ENCODE measurements at regions not wholly inside any gene's neighbourhood (a gene's known extent, or its start where the extent isn't known, plus 50 kb on each side); places are given as distances from the start of the nearest gene placed in this dataset.

DNA sequence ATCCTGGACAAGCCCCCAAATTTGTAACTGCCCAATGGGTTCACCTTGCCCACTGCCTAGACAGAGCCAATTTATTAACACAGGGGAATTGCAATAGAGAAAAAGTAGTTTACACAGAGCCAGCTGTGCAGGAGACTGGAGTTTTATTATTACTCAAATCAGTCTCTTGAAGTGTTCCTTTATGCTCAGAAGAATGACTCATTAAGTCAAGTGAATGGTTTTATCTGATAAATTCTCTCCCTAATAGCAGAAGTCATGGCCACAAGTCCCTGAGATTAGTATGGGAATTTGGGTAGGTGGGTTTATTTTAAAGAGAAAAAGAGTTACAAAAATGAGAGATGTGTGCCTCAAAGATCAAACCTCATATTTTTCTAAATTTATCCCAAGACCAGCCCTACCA lies 122.8 kb upstream of the NUDT4 start:
- DNase-seq: no peak

DNA sequence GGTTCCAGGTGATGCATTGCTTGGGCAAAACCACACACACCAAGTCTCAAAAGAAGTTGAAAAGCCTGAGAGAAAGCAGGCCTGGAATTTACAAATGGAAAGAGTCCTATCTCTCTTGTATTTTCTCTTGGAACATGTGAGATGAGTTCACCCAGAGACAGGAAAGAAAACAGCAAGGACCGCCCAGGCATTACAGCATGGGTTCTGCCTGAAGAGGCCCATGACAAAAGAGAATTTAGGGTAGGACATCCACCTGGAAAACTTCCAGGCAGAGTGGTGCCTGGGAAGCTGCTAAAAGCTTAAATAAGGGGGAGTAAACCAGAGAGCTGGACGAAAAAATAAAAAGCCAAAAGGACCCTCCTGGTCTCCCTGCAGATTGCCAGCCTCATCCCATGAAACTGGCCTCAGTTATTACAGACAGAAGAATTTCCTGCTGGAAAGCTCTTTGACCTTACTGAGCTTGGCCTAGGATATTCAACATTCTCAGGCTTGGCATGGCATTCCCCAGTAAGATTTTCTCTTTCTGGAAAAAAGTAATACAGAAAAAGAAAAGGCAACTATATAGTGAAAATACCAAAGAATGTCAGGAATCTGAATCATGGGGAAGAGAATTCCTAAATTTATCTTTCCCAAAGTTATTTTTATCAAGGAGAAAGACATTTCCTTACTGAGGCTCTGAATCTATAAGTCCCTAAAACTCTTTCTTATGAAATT lies 121.3 kb upstream of the NUDT4 start:
- no peak for DNase-seq

DNA sequence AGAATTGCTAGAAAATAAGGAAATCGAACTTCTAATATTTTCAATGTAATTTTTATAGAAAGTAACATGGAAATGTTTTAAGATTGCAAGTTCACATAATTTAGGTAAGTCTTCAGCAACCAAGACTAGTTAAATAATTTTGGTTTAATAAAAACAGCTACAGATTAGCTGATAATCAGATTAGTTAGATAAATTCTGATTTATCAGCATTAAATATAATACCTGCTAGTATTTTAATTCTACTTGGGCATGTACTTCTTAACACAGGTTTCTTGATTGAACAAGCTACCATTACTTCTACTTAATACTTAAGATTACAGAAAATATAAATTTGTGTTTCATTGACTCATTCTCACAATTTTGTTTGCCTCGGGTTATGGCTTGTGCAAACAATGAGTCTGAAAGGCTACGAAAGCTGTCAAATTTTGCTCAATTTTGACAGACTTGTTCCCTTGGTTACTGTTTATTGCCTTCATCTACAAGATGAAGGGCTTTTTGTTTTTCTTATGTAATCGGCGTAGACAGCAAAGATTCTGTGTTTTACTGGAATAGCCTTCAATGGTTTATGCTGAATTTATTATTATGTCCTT lies 116.1 kb upstream of the NUDT4 start:
- no peak for DNase-seq

DNA sequence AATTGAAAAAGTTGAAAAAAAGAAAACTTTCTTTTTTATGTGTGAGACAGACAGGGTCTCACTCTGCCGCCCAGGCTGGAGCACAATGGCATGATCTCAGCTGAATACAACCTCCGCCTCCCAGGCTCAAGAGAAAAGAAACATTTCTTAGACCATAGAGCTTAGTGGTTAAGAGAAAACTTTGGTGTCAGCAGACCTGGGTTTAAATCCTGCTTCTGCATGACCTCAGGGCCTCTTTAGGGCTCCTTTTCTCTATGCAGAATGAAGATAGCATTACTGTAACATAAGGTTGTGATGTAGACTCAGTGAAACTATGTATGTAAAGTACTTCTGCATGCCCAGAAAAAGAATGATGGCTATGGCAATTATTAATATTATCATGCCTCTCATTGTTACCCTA lies 104.7 kb upstream of the NUDT4 start:
- DNase-seq: no peak

DNA sequence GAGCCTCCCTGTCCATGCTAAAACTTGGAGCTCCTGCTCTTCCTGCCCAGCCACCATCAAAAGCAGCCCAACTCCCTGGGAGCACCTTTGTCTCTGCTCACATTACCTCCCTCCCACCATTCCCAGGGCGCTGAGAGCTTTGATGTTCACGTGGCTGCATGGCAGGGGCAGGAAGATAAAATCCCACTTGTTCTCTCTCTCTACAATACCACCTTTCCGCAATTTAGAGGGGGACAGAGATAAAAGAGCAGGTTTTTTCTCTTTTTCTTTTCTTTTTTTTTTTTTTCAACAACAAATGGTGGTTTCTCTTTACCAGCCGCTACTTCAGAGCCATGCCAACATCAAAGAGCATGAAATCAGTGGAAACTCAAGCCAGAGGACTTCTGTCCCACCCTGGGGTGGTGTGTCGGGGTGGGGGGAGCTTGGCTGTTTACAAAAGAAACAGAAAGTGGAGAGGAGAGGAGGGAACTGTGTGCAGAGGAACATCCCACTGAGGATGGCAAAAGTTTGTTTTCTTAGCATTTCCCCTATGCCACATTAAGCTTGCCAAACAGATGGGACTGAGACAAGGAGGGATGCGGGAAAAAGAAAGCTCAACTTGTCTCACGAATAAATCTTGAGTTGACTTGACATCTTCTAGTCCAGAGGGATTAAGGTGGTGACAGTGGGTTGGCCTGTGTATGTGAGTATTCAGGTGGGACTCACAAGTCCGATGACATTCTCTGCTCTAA lies 103.7 kb upstream of the NUDT4 start:
- no peak for DNase-seq

DNA sequence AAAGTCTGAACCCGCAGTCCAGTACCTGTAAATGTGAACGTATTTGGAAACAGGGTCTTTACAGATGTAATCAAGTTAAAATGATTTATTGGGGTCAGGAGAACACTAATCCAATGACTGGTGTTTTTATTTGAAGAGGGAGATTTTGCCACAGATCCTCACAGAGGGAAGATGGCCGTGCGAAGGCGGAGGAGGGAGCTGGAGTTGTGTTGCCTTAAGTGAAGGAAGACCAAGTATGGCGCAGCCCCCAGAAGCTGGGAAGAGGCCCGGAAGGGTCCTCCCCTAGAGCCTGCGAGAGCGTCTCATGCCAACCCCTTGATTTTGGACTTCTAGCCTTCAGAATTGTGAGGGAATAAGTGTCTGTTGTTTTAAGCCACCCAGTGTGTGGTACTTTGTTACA lies 102.8 kb upstream of the NUDT4 start:
- DNase-seq: no peak

DNA sequence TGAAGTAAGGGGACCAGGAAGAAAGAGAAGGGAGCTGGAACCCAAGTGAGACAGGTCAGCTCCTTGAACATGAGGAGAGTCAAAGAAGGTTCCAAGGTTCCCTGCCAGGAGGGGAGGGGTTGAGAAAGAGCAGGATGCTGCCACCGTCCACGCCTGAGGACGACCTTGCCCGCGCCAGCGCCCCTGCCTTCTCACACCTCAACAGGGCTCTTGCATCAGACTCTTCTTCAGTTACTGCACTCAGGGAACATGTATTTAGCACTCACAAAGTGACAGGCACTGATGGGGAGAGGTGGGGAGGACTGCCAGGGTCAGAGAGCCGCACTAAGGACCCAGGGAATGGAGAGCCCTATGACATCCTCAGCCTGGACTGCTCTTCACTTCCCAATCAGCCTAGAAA lies 102.1 kb upstream of the NUDT4 start:
- no peak for DNase-seq

DNA sequence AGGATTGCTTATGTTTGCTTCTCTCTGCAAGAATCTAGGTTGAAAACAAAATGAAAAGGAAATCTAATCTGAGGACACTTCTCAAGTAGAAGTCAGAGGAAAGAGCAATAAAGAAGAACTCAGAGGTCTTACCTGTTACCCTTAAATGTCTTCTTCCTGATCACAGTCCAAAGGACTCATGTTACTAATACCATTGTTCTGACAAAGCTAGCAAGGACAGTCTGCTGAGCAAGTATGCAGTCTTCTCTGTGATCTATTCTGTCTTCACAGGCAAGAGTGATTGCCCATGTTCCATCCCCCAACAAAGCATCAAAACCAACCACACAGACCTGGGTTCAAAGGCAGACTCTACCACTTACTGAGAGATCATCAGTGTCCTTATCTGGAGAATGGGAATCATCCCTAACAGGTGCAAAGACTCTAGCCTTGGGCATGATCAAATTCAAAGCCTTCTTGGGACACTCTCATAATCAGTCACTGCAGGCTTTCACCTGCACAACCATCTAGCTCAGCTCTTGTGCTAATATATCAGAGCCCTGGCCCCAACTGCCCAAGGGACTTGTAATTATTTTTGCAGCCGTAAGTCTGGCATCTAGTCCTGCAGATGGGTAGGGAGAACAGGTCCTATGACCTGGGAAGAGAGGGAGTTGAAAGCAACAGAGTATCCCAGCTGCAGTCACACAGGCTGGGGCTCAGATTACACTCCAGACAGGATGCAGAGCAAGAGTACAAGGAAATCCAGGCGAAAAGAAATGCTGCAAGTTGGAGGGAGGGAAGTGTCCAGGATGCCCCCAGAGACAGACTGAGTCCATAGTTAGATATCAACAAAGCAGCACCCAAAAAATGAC lies 97.9 kb upstream of the NUDT4 start:
- DNase-seq: no peak

DNA sequence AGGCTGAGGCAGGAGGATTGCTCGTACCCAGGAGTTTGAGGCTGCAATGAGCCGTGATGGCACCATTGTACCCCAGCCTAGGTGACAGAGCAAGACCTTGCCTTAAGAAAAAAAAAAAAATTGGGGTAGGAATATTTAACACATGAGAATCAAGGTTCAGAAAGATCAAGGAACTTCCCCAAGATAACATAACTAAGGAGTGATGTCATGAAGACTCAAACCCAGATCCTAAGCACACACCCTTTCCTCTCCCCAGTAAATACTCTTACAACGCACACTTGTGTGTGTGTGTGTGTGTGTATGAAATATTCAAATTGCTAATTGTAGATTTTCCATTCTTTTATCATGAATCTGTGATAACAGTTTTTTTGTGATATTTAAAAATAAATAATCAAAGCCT lies 90.6 kb upstream of the NUDT4 start:
- DNase-seq: no peak

DNA sequence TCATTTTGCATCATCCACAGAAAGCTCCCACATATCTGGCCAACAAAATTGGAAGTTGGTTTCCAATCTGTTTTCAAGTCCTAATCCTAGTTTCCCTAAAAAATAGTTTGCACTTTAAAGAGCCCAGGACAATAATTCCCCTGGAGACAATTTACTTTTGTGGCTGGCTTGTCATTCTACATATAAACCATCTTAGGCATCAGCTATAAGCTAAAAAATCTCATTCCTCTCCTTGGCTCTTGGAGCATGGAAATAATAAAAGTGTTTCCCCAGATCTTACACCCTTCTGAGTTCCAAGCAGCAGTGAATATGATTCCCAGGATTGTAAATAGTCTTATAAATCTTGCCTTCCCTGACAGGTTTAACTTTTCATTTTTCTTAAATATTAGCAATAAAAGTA lies 89.1 kb upstream of the NUDT4 start:
- no peak for DNase-seq

DNA sequence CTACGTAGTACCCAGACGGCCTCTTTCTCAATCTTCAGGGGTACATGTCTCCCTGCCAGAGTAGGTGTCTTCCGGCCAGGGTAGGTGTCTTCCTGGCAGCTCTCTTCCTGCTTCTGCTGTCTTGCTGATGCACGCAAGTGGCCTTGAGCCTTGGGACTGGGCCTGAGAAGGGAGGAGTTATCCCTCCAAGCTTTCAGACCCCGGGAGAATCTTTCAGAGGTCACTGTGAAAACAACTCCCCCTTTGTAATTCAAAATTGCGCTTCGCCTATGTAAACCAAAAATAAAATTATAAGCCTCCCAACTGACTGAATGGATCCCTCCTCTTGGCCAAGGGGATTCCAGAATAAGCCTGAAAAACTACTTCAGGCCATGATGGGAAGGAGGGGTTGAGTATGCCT lies 87.3 kb upstream of the NUDT4 start:
- no peak for DNase-seq

DNA sequence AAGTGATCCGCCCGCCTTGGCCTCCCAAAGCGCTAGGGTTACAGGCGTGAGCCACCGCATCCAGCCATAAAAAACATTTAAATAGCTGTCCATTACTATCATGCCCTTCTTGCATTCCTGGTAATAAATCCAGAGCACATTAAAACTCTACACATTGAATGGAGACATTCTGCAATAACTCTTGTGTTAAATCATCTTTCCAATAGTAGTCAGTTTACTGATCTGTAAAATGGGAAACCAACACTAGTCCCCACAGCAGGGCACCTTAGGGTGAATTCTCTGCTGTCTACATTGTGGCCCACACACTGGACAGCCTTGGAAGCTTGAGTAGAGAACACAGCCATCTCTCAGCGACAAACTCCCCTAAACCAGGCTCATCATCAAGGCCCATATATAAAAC lies 85.5 kb upstream of the NUDT4 start:
- no peak for DNase-seq

DNA sequence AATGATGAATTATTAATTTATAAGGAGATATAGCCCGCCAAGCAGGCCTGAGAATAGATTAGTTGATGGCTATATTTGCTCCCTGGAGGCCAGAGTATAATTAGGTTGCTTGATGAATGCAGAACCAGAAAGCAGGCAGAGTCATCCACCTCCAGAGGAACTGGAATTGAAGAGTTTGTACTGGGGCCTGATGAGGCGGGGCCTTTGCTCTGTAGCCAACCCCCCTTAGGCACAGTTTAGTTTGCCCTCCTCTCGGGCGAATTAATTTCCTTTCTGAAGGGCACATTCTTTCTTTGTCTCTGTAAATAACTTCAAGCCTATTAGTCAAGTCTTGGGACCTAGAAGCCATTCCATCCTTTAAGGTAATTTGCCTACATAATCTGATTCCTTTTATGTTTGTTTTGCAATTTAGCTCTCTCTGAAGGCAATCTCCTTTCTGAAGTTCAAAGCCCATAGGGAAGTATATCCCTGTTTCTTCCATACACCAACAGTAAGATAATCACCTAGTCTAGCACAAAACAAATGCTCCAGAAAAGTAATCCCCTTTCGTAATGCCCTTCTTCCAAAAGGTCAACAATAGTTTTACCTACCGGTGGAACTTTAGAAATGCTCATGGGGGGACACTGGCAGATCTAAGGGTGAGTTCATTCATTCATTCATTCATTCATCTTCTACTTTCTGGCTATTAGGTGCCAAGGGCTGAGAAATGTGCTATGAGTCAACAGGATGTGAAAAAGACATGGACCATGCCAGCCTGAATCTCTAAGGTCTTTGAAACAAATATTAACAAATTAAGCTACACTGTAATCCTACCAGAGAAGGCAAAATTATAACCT lies 84.8 kb upstream of the NUDT4 start:
- DNase-seq: no peak

DNA sequence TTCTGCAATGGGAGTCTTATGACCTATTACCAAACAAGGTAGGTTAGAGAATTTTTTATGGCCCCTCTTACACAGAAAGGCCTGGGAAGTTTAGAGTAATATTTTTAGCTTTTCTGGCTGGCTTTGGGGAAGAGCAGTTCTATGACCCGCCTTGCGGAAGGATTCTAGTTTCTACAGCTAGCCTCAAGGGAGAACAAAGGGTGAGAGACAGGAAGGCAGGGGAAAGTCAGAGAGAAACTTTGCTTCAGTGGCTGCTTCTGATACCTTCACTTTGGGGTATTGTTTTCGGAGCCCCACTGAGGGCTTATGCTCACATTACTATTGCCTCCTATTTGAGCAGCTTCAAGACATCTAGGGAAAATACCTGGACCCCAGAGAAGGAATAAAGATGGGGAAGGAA lies 80.7 kb upstream of the NUDT4 start:
- no peak for DNase-seq

DNA sequence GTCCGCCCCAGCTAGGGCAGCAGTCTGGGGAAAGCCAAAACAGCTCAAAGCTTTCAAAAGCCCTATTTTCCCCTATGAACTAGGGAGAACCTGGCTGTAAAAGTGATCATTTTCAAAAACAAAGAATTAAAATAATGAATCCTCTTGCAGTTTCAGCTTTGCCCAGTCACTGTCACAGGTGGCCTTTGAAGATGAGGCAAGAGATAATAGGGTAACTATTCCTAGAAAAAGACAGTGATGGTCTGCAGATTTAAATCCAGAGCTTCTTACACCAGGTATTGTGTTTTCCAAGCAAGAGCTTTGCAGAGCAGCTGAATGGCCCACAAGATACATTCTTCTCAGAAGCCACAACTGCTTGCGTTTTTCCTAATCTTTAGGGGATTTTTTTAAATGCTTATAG lies 80.2 kb upstream of the NUDT4 start:
- DNase-seq: no peak

DNA sequence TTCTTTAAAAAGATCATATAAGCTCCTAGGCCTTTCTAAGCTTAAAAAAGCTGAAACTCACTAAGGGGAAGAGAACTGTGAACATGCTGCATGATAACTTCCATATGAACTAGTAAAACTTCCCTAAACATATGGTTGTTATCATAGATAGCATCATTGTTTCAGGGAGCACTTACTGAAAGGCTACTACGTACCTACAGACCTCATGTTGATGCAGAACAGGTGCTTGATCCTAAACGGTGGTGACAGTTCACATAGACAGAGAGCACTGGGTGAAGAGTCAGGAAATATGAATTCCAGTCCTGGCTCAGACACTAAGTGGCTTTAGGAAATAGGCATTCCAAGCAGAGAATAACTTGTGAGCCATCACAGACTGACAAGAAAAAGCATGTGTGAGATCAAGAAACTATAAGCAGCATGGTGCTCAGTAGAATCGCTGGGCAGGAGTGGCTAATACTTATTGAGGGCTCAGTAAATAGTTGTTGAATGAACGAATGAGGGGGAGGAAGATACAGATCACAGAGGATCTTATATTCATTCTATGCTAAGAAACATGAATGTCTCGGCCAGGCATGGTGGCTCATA lies 78.4 kb upstream of the NUDT4 start:
- DNase-seq: no peak

DNA sequence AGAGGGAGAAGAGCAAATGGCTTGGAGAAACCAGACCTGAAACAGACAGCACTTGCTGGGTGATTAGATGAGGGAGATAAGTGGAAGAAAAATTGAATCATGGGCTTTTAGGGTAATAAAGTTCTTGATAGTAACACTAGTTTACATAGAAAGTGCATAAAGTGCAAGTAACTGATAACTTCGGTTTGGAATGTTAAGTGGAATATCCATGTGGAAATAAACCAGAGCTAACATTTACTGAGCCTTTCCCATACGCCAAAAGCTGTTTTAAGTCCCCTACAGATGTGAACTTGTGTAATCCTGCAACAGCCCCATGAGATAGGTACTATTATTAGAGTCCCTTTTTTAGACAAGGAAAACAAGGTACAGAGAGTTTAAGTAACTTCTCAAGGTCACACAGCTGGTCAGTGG lies 77.1 kb upstream of the NUDT4 start:
- DNase-seq: no peak

DNA sequence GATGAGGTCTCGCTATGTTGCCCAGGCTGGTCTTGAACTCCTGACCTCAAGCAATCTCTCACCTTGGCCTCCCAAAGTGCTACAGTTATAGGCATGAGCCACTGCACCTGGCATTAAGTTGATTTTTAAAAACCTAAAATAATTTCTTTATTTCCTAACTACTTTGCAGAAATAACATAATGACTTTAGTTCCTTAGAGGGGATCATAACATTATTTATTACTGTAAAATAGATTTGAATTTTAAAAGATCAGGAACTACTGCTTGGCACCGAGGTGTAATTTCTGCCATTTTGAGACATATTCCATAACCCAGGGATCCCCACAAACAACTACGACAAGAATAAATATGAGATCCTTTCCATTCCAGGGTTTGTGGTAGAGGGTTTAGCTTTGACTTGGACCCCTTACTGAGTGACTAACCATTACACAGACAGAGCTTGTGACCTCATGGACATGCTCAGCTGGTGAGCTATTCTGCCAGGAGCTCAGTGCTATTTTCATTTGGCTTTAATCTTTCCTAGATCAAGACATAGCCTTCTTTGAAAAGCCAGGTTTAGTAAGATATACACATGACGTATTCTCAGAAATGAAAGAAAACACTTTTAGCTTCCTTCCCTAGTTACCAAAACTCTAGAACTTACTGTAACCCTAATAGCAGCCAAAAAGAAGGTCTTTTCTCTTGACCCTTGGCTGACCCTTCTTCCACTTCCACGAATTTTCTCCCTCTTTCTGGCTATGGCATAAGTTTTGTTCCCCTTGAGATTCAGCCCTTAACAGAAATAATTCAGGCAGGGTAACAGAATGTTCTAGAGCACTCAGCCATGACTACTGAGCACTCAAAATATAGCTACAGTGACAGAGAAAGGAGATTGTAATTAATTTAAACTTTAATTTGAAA lies 75.1 kb upstream of the NUDT4 start:
- DNase-seq: no peak

DNA sequence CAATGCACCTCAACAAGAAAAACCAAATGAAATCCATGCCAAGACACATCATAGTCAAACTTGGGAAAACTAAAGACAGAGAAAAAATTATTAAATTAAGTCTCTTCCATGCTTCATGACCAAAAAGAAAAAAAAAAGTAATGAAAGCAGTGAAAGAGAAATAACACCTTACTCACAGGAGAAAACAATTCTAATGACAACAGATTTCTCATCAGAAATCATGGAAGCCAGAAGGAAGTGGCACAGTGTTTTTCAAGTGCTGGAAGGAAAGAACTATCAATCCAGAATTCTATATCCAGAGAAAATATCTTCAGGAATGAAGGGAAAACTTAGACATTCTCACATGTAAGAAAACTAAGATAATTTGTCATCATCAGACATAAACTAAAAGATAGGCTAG lies 71.1 kb upstream of the NUDT4 start:
- DNase-seq: no peak

DNA sequence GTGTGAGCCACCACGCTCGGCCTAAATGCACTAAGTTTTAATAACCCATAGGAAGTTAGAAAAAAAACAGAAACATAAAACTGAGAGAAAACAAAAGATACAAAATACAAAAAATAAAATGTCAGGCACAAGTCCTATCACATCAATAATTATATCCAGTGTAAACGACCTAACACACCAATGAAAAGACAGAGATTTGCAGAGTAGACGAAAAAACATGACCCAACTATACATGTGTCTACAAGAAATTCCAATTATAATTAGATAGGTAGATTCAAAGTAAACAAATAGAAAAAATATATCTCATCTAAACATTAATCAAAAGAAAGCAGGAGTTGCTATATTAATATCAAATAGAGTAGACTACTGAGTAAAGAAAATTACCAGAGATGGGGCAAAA lies 69.4 kb upstream of the NUDT4 start:
- DNase-seq: no peak

DNA sequence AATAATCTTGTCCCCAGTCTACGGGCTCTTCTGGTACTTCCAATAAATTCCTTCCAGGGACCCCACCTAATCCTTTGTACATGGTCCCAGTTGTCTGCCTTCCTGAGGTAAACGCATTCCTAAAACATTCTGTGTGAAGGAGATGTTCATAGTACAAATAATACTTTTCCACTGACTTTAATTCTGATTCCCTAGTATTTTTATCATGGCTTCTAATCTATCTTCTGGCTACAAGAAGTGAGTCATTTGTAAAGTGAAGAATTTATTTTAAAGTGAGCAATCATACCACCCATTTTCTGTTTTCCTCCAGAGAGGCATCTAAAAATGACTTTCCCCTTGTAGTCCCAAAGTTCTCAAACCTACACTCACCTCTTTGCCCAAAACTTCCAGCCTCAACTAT lies 65.9 kb upstream of the NUDT4 start:
- DNase-seq: no peak
